Activated CD4-positive, alpha-beta T cell treated with anti-CD3 and anti-CD28 coated beads for 36 hours (primary cell): ENCODE measurements at regions not wholly inside any gene's neighbourhood (a gene's known extent, or its start where the extent isn't known, plus 50 kb on each side); places are given as distances from the start of the nearest gene placed in this dataset.
A peak's percentile ranks its signal among the peaks of the same experiment; 100 is the strongest.

Source experiments
- ATAC-seq: fragments of 200-7000 bp; cut with Tn5 transposase; one replicate; pipeline ENCODE4 v1.10.0; 2021; ENCODE audit warnings: mild to moderate bottlenecking, moderate library complexity
- CTCF ChIA-PET: fragments of 350-600 bp; sonication (Branson Sonifier 250); formaldehyde crosslinking; loops from one replicate; lab custom pipeline; 2021; ENCODE audit warnings: antibody characterized with exemption; lab: Charles Lee
- POLR2A ChIA-PET: fragments of 350-600 bp; sonication (Branson Sonifier 250); formaldehyde crosslinking; loops from one replicate; lab custom pipeline; 2021; ENCODE audit warnings: antibody characterized with exemption, inconsistent platforms; lab: Charles Lee
- DNase-seq: peaks from one replicate; pipeline ENCODE4 v3.0.0-alpha.2; 2020
- H3K27ac Mint-ChIP-seq: one replicate; pipeline ENCODE4 v1.8.0; 2021; ENCODE audit warnings: mixed read lengths
- H3K27me3 Mint-ChIP-seq: one replicate; pipeline ENCODE4 v1.8.0; 2021; ENCODE audit warnings: mixed read lengths
- H3K36me3 Mint-ChIP-seq: one replicate; pipeline ENCODE4 v1.8.0; 2021; ENCODE audit warnings: low read depth, mixed read lengths
- H3K4me1 Mint-ChIP-seq: one replicate; pipeline ENCODE4 v1.8.0; 2021; ENCODE audit warnings: mixed read lengths
- H3K4me3 Mint-ChIP-seq: one replicate; pipeline ENCODE4 v1.8.0; 2021; ENCODE audit warnings: mild to moderate bottlenecking, moderate library complexity, mixed read lengths
- H3K9me3 Mint-ChIP-seq: one replicate; pipeline ENCODE4 v1.8.0; 2021; ENCODE audit warnings: low read depth, mixed read lengths
- intact Hi-C, 2 experiments: fragments of 100-400 bp; cut with DNase I in 1 of 2; cut with micrococcal nuclease in 1 of 2; formaldehyde crosslinking; loops; one replicate each; pipeline versions ENCODE4 v1.14.2 to v1.15.1; 2022 to 2024; cut with DNase I, micrococcal nuclease

GRCh38 chr12:92302041-92302829 lies 156.6 kb upstream of the BTG1 start:
- intact Hi-C loops: no loop called here
- H3K4me3 Mint-ChIP-seq: no peak overlapping the region
- ATAC-seq (no peak), DNase-seq (no peak)
- no peaks in the 10 kb centered on the region for H3K27me3 Mint-ChIP-seq
- peaks cover 3% of the 10 kb centered on the region for H3K36me3 Mint-ChIP-seq
- no peak overlapping the region for H3K27ac Mint-ChIP-seq
- peaks cover 19% of the 10 kb centered on the region for H3K4me1 Mint-ChIP-seq
- POLR2A ChIA-PET: no interaction called here
- no peaks in the 10 kb centered on the region for H3K9me3 Mint-ChIP-seq
- CTCF ChIA-PET: no interaction called here

GRCh38 chr12:92301356-92301755 lies 155.7 kb upstream of the BTG1 start:
- H3K4me1 Mint-ChIP-seq: peaks cover 24% of the 10 kb centered on the region

GRCh38 chr12:92300777-92301176 lies 155.1 kb upstream of the BTG1 start:
- Mint-ChIP-seq H3K9me3 (no peaks in the 10 kb centered on the region), H3K36me3 (peaks cover 5% of the 10 kb centered on the region), H3K4me1 (peaks cover 27% of the 10 kb centered on the region), H3K4me3 (no peak overlapping the region), H3K27ac (no peak overlapping the region), H3K27me3 (no peaks in the 10 kb centered on the region)
- intact Hi-C loops: no loop called here
- CTCF ChIA-PET: no interaction called here
- POLR2A ChIA-PET: no interaction called here
- no peak for ATAC-seq
- no peak for DNase-seq

More at GRCh38 chr12:92301356-92301755, 155.7 kb upstream of the BTG1 start:
- Mint-ChIP-seq H3K4me3 (no peak overlapping the region), H3K9me3 (no peaks in the 10 kb centered on the region), H3K36me3 (peaks cover 5% of the 10 kb centered on the region), H3K27me3 (no peaks in the 10 kb centered on the region), H3K27ac (no peak overlapping the region)
- ChIA-PET POLR2A (no interaction called here), CTCF (no interaction called here)
- DNase-seq (no peak), ATAC-seq (no peak)
- intact Hi-C loops: no loop called here

GRCh38 chr12:92299744-92300143 lies 154.1 kb upstream of the BTG1 start:
- Mint-ChIP-seq H3K27me3 (no peaks in the 10 kb centered on the region), H3K9me3 (peaks cover 2% of the 10 kb centered on the region), H3K36me3 (peaks cover 5% of the 10 kb centered on the region), H3K27ac (no peak overlapping the region), H3K4me3 (no peak overlapping the region), H3K4me1 (peaks cover 33% of the 10 kb centered on the region)
- intact Hi-C loops: loop anchor here in 1 of 2 experiments (5.0 kb wide), 1 partner anchor 273 kb away; no protein-coding TSS in a partner anchor
- ATAC-seq (no peak), DNase-seq (no peak)
- POLR2A ChIA-PET: interaction anchor here (0.6 kb wide), 1 partner anchor 42 kb away, joined by 3 read pairs; no protein-coding TSS in a partner anchor
- CTCF ChIA-PET: no interaction called here

- POLR2A ChIA-PET: no interaction called here
- H3K4me1 Mint-ChIP-seq: peaks cover 33% of the 10 kb centered on the region
- H3K27ac Mint-ChIP-seq: no peak overlapping the region
- H3K27me3 Mint-ChIP-seq: no peaks in the 10 kb centered on the region
- H3K4me3 Mint-ChIP-seq: no peak overlapping the region
- peaks cover 5% of the 10 kb centered on the region for H3K36me3 Mint-ChIP-seq
- ATAC-seq (no peak), DNase-seq (no peak)
- intact Hi-C loops: loop anchor here in 1 of 2 experiments (5.0 kb wide), 1 partner anchor 273 kb away; no protein-coding TSS in a partner anchor
- peaks cover 2% of the 10 kb centered on the region for H3K9me3 Mint-ChIP-seq
- CTCF ChIA-PET: no interaction called here
Observed at GRCh38 chr12:92299344-92299743, 153.7 kb upstream of the BTG1 start.

- H3K27ac Mint-ChIP-seq: peak overlapping the region; percentile 85
- ChIA-PET POLR2A (no interaction called here), CTCF (interaction anchor here (0.6 kb wide), 2 partner anchors 240 to 318 kb away, joined by 3 read pairs; no protein-coding TSS in a partner anchor)
- H3K9me3 Mint-ChIP-seq: peaks cover 2% of the 10 kb centered on the region
- H3K36me3 Mint-ChIP-seq: peaks cover 5% of the 10 kb centered on the region
- H3K27me3 Mint-ChIP-seq: no peaks in the 10 kb centered on the region
- H3K4me3 Mint-ChIP-seq: no peak overlapping the region
- DNase-seq: peak; percentile 10
- intact Hi-C loops: loop anchor here in 1 of 2 experiments (5.0 kb wide), 1 partner anchor 274 kb away; no protein-coding TSS in a partner anchor
- peak; percentile 88 for ATAC-seq
- H3K4me1 Mint-ChIP-seq: peaks cover 27% of the 10 kb centered on the region
Observed at GRCh38 chr12:92297932-92298696, 152.5 kb upstream of the BTG1 start.

GRCh38 chr12:92297405-92297804 lies 151.8 kb upstream of the BTG1 start:
- Mint-ChIP-seq H3K4me1 (peaks cover 27% of the 10 kb centered on the region), H3K36me3 (peaks cover 5% of the 10 kb centered on the region), H3K4me3 (no peak overlapping the region), H3K9me3 (peaks cover 2% of the 10 kb centered on the region), H3K27me3 (no peaks in the 10 kb centered on the region), H3K27ac (peak overlapping the region; percentile 85)
- DNase-seq (no peak), ATAC-seq (peak; percentile 13)
- ChIA-PET CTCF (interaction anchor here (0.6 to 0.7 kb wide), 2 partner anchors 319 to 724 kb away, joined by 3 read pairs; no protein-coding TSS in a partner anchor), POLR2A (no interaction called here)
- intact Hi-C loops: loop anchor here in 1 of 2 experiments (5.0 kb wide), 1 partner anchor 275 kb away; no protein-coding TSS in a partner anchor

GRCh38 chr12:92295523-92295922 lies 149.9 kb upstream of the BTG1 start:
- no peak overlapping the region for H3K27ac Mint-ChIP-seq
- DNase-seq: no peak
- peaks cover 5% of the 10 kb centered on the region for H3K36me3 Mint-ChIP-seq
- no peak for ATAC-seq
- no peak overlapping the region for H3K4me3 Mint-ChIP-seq
- intact Hi-C loops: loop anchor here in 1 of 2 experiments (5.0 kb wide), 1 partner anchor 277 kb away; no protein-coding TSS in a partner anchor
- POLR2A ChIA-PET: no interaction called here
- no peaks in the 10 kb centered on the region for H3K27me3 Mint-ChIP-seq
- peaks cover 2% of the 10 kb centered on the region for H3K9me3 Mint-ChIP-seq
- CTCF ChIA-PET: interaction anchor here (0.6 to 1.4 kb wide), 2 partner anchors 10 to 64 kb away, joined by 3 to 4 read pairs; no protein-coding TSS in a partner anchor
- peaks cover 29% of the 10 kb centered on the region for H3K4me1 Mint-ChIP-seq

- H3K36me3 Mint-ChIP-seq: peaks cover 5% of the 10 kb centered on the region
- peaks cover 29% of the 10 kb centered on the region for H3K4me1 Mint-ChIP-seq
- ATAC-seq: no peak
- ChIA-PET CTCF (interaction anchor here (0.6 to 1.4 kb wide), 4 partner anchors 9 to 63 kb away, joined by 3 to 4 read pairs (median 3); no protein-coding TSS in a partner anchor), POLR2A (no interaction called here)
- H3K27ac Mint-ChIP-seq: no peak overlapping the region
- intact Hi-C loops: loop anchor here in 1 of 2 experiments (5.0 kb wide), 1 partner anchor 277 kb away; no protein-coding TSS in a partner anchor
- DNase-seq: no peak
- no peaks in the 10 kb centered on the region for H3K27me3 Mint-ChIP-seq
- no peak overlapping the region for H3K4me3 Mint-ChIP-seq
- H3K9me3 Mint-ChIP-seq: peaks cover 2% of the 10 kb centered on the region
Observed at GRCh38 chr12:92294676-92295440, 149.2 kb upstream of the BTG1 start.

GRCh38 chr12:92292016-92292415 lies 146.4 kb upstream of the BTG1 start:
- ChIA-PET CTCF (no interaction called here), POLR2A (no interaction called here)
- Mint-ChIP-seq H3K4me3 (no peak overlapping the region), H3K27me3 (no peaks in the 10 kb centered on the region), H3K36me3 (peaks cover 2% of the 10 kb centered on the region), H3K9me3 (peaks cover 2% of the 10 kb centered on the region), H3K4me1 (peaks cover 14% of the 10 kb centered on the region), H3K27ac (no peak overlapping the region)
- no peak for DNase-seq
- intact Hi-C loops: no loop called here
- no peak for ATAC-seq
